ENCODE measurements at regions not wholly inside any gene's neighbourhood (a gene's known extent, or its start where the extent isn't known, plus 50 kb on each side); places are given as distances from the start of the nearest gene placed in this dataset.

GRCh38 chr12:46468813-46469212 is 96.2 kb upstream of the SLC38A2 start:
- Histone ChIP-seq H3K36me3 (ENCODE audit: control insufficient read depth, insufficient read depth, low read length) (no peaks in the 10 kb centered on the region), H3K9ac (ENCODE audit: low read depth, low read length) (no peak overlapping the region), H3K9me3 (ENCODE audit: control insufficient read depth, insufficient read depth, low read length) (no peaks in the 10 kb centered on the region), H3K4me3 (ENCODE audit: low read depth, low read length) (no peak overlapping the region), H3K27me3 (ENCODE audit: control insufficient read depth, insufficient read depth, low read length) (no peaks in the 10 kb centered on the region), H3K4me1 (ENCODE audit: control insufficient read depth, insufficient read depth, low read length) (peaks cover 13% of the 10 kb centered on the region), H3K27ac (ENCODE audit: low read depth, low read length) (no peak overlapping the region)

GRCh38 chr12:46468160-46468559 is 95.6 kb upstream of the SLC38A2 start:
- no peak overlapping the region for H3K27ac ChIP-seq (ENCODE audit: low read depth, low read length)

GRCh38 chr12:46465307-46465706 is 92.7 kb upstream of the SLC38A2 start:
- Histone ChIP-seq H3K27ac (ENCODE audit: low read depth, low read length) (no peak overlapping the region), H3K4me1 (ENCODE audit: control insufficient read depth, insufficient read depth, low read length) (peaks cover 9% of the 10 kb centered on the region; the same call in 1 of the 2 replicates), H3K4me3 (ENCODE audit: low read depth, low read length) (no peak overlapping the region), H3K27me3 (ENCODE audit: control insufficient read depth, insufficient read depth, low read length) (no peaks in the 10 kb centered on the region), H3K9ac (ENCODE audit: low read depth, low read length) (no peak overlapping the region), H3K9me3 (ENCODE audit: control insufficient read depth, insufficient read depth, low read length) (no peaks in the 10 kb centered on the region), H3K36me3 (ENCODE audit: control insufficient read depth, insufficient read depth, low read length) (no peaks in the 10 kb centered on the region)

More at GRCh38 chr12:46468160-46468559, 95.6 kb upstream of the SLC38A2 start:
- Histone ChIP-seq H3K4me3 (ENCODE audit: low read depth, low read length) (no peak overlapping the region), H3K27me3 (ENCODE audit: control insufficient read depth, insufficient read depth, low read length) (no peaks in the 10 kb centered on the region), H3K9me3 (ENCODE audit: control insufficient read depth, insufficient read depth, low read length) (no peaks in the 10 kb centered on the region), H3K9ac (ENCODE audit: low read depth, low read length) (no peak overlapping the region), H3K36me3 (ENCODE audit: control insufficient read depth, insufficient read depth, low read length) (no peaks in the 10 kb centered on the region), H3K4me1 (ENCODE audit: control insufficient read depth, insufficient read depth, low read length) (peaks cover 9% of the 10 kb centered on the region; the same call in 1 of the 2 replicates)

- peaks cover 5% of the 10 kb centered on the region; the same call in 1 of the 2 replicates for H3K4me1 ChIP-seq (ENCODE audit: control insufficient read depth, insufficient read depth, low read length)
- no peak overlapping the region for H3K9ac ChIP-seq (ENCODE audit: low read depth, low read length)
- no peak overlapping the region for H3K4me3 ChIP-seq (ENCODE audit: low read depth, low read length)
- no peaks in the 10 kb centered on the region for H3K36me3 ChIP-seq (ENCODE audit: control insufficient read depth, insufficient read depth, low read length)
- H3K27ac ChIP-seq (ENCODE audit: low read depth, low read length): no peak overlapping the region
- no peaks in the 10 kb centered on the region for H3K9me3 ChIP-seq (ENCODE audit: control insufficient read depth, insufficient read depth, low read length)
- no peaks in the 10 kb centered on the region for H3K27me3 ChIP-seq (ENCODE audit: control insufficient read depth, insufficient read depth, low read length)
Observed at GRCh38 chr12:46464863-46465262, 92.3 kb upstream of the SLC38A2 start.

GRCh38 chr12:46462641-46463355 is 90.2 kb upstream of the SLC38A2 start:
- Histone ChIP-seq H3K36me3 (ENCODE audit: control insufficient read depth, insufficient read depth, low read length) (no peaks in the 10 kb centered on the region), H3K27ac (ENCODE audit: low read depth, low read length) (no peak overlapping the region), H3K9me3 (ENCODE audit: control insufficient read depth, insufficient read depth, low read length) (no peaks in the 10 kb centered on the region), H3K4me3 (ENCODE audit: low read depth, low read length) (no peak overlapping the region), H3K4me1 (ENCODE audit: control insufficient read depth, insufficient read depth, low read length) (peaks cover 9% of the 10 kb centered on the region), H3K9ac (ENCODE audit: low read depth, low read length) (no peak overlapping the region), H3K27me3 (ENCODE audit: control insufficient read depth, insufficient read depth, low read length) (no peaks in the 10 kb centered on the region)

GRCh38 chr12:46461907-46462640 is 89.5 kb upstream of the SLC38A2 start:
- Histone ChIP-seq H3K4me3 (ENCODE audit: low read depth, low read length) (no peak overlapping the region), H3K36me3 (ENCODE audit: control insufficient read depth, insufficient read depth, low read length) (no peaks in the 10 kb centered on the region), H3K4me1 (ENCODE audit: control insufficient read depth, insufficient read depth, low read length) (peaks cover 9% of the 10 kb centered on the region), H3K9me3 (ENCODE audit: control insufficient read depth, insufficient read depth, low read length) (no peaks in the 10 kb centered on the region), H3K9ac (ENCODE audit: low read depth, low read length) (no peak overlapping the region), H3K27me3 (ENCODE audit: control insufficient read depth, insufficient read depth, low read length) (no peaks in the 10 kb centered on the region), H3K27ac (ENCODE audit: low read depth, low read length) (no peak overlapping the region)

GRCh38 chr12:46461459-46461858 is 88.9 kb upstream of the SLC38A2 start:
- H3K27ac ChIP-seq (ENCODE audit: low read depth, low read length): no peak overlapping the region
- no peaks in the 10 kb centered on the region for H3K27me3 ChIP-seq (ENCODE audit: control insufficient read depth, insufficient read depth, low read length)
- no peaks in the 10 kb centered on the region for H3K36me3 ChIP-seq (ENCODE audit: control insufficient read depth, insufficient read depth, low read length)
- no peak overlapping the region for H3K4me3 ChIP-seq (ENCODE audit: low read depth, low read length)
- H3K9ac ChIP-seq (ENCODE audit: low read depth, low read length): no peak overlapping the region
- H3K4me1 ChIP-seq (ENCODE audit: control insufficient read depth, insufficient read depth, low read length): peaks cover 9% of the 10 kb centered on the region
- no peaks in the 10 kb centered on the region for H3K9me3 ChIP-seq (ENCODE audit: control insufficient read depth, insufficient read depth, low read length)

GRCh38 chr12:46460682-46461210 is 88.2 kb upstream of the SLC38A2 start:
- H3K9me3 ChIP-seq (ENCODE audit: control insufficient read depth, insufficient read depth, low read length): no peaks in the 10 kb centered on the region
- H3K4me1 ChIP-seq (ENCODE audit: control insufficient read depth, insufficient read depth, low read length): peaks cover 9% of the 10 kb centered on the region
- H3K4me3 ChIP-seq (ENCODE audit: low read depth, low read length): no peak overlapping the region
- no peak overlapping the region for H3K27ac ChIP-seq (ENCODE audit: low read depth, low read length)
- no peak overlapping the region for H3K9ac ChIP-seq (ENCODE audit: low read depth, low read length)
- H3K36me3 ChIP-seq (ENCODE audit: control insufficient read depth, insufficient read depth, low read length): no peaks in the 10 kb centered on the region
- H3K27me3 ChIP-seq (ENCODE audit: control insufficient read depth, insufficient read depth, low read length): no peaks in the 10 kb centered on the region

- no peaks in the 10 kb centered on the region for H3K27me3 ChIP-seq (ENCODE audit: control insufficient read depth, insufficient read depth, low read length)
- H3K4me1 ChIP-seq (ENCODE audit: control insufficient read depth, insufficient read depth, low read length): peaks cover 9% of the 10 kb centered on the region
- H3K4me3 ChIP-seq (ENCODE audit: low read depth, low read length): no peak overlapping the region
- no peak overlapping the region for H3K9ac ChIP-seq (ENCODE audit: low read depth, low read length)
- no peaks in the 10 kb centered on the region for H3K36me3 ChIP-seq (ENCODE audit: control insufficient read depth, insufficient read depth, low read length)
- H3K27ac ChIP-seq (ENCODE audit: low read depth, low read length): no peak overlapping the region
- H3K9me3 ChIP-seq (ENCODE audit: control insufficient read depth, insufficient read depth, low read length): no peaks in the 10 kb centered on the region
Observed at GRCh38 chr12:46459861-46460545, 87.4 kb upstream of the SLC38A2 start.

- H3K9me3 ChIP-seq (ENCODE audit: control insufficient read depth, insufficient read depth, low read length): no peaks in the 10 kb centered on the region
- peaks cover 9% of the 10 kb centered on the region for H3K4me1 ChIP-seq (ENCODE audit: control insufficient read depth, insufficient read depth, low read length)
- no peaks in the 10 kb centered on the region for H3K27me3 ChIP-seq (ENCODE audit: control insufficient read depth, insufficient read depth, low read length)
- no peak overlapping the region for H3K9ac ChIP-seq (ENCODE audit: low read depth, low read length)
- peak overlapping the region; percentile 79 for H3K27ac ChIP-seq (ENCODE audit: low read depth, low read length)
- no peaks in the 10 kb centered on the region for H3K36me3 ChIP-seq (ENCODE audit: control insufficient read depth, insufficient read depth, low read length)
- no peak overlapping the region for H3K4me3 ChIP-seq (ENCODE audit: low read depth, low read length)
Observed at GRCh38 chr12:46459111-46459510, 86.5 kb upstream of the SLC38A2 start.

Data from HUES48 (cell line).